ENCODE measurements at regions not wholly inside any gene's neighbourhood (a gene's known extent, or its start where the extent isn't known, plus 50 kb on each side); places are given as distances from the start of the nearest gene placed in this dataset.

DNA sequence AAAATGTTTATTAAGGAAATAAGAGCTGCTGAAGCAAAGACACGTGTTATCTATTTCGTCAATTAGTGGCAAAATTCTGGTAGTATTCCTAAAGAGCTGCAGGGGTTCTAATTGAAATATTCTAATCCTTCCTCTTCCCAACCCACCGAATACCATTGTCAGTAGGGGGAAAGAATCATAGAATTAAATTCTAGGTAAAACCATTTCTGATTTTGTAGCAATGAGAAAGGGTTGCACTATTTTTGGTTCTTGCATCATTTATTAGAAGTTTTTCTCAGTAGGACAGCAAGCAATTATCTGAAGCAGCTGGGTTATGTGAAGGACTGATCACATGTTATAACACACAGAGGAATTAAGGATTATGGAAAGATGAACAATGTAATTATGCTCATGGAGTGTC lies 80.3 kb upstream of the SEMA6A start:
- Histone ChIP-seq H3K36me3 (ENCODE audit: control insufficient read depth in 4 of 4, insufficient read depth in 4 of 4, low read length in 4 of 4) (no peaks in the 10 kb centered on the region), H3K27me3 (ENCODE audit: control insufficient read depth in 3 of 3, insufficient read depth in 3 of 3, low read length in 2 of 3) (no peaks in the 10 kb centered on the region), H3K4me1 (ENCODE audit: control insufficient read depth in 5 of 5, insufficient read depth in 5 of 5, low read length in 5 of 5) (peaks cover 0 to 32% (median 0%) of the 10 kb centered on the region in 5 donors), H3K9ac (ENCODE audit: insufficient read depth in 1 of 2, low read length in 2 of 2) (no peak overlapping the region), H3K27ac (ENCODE audit: low read depth in 1 of 2, low read length in 1 of 2) (no peak overlapping the region), H3K9me3 (ENCODE audit: control insufficient read depth in 4 of 4, insufficient read depth in 3 of 4, low read length in 3 of 4) (no peaks in the 10 kb centered on the region), H3K4me3 (no peak overlapping the region)
- ATAC-seq (ENCODE audit: insufficient read depth, low FRiP score) (no peak), DNase-seq (no peak)
- 90 to 93% methylated on average over 3 of the region's 3 CpGs for WGBS, 2 donors
- TF ChIP-seq, protein P1, sequence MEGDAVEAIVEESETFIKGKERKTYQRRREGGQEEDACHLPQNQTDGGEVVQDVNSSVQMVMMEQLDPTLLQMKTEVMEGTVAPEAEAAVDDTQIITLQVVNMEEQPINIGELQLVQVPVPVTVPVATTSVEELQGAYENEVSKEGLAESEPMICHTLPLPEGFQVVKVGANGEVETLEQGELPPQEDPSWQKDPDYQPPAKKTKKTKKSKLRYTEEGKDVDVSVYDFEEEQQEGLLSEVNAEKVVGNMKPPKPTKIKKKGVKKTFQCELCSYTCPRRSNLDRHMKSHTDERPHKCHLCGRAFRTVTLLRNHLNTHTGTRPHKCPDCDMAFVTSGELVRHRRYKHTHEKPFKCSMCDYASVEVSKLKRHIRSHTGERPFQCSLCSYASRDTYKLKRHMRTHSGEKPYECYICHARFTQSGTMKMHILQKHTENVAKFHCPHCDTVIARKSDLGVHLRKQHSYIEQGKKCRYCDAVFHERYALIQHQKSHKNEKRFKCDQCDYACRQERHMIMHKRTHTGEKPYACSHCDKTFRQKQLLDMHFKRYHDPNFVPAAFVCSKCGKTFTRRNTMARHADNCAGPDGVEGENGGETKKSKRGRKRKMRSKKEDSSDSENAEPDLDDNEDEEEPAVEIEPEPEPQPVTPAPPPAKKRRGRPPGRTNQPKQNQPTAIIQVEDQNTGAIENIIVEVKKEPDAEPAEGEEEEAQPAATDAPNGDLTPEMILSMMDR (IDR thresholded peaks at IDR 0.05; ENCODE audit: control extremely low read depth, extremely low read depth): no peak

GRCh38 chr5:116652903-116653302 lies 78.3 kb upstream of the SEMA6A start:
- H3K4me3 ChIP-seq: no peak overlapping the region
- DNase-seq (peak; percentile 52 to 93 (median 90)), ATAC-seq (ENCODE audit: insufficient read depth, low FRiP score) (no peak)
- H3K4me1 ChIP-seq (ENCODE audit: control insufficient read depth in 5 of 5, insufficient read depth in 5 of 5, low read length in 5 of 5): peaks cover 0 to 22% (median 0%) of the 10 kb centered on the region in 5 donors
- H3K9ac ChIP-seq (ENCODE audit: insufficient read depth in 1 of 2, low read length in 2 of 2): peak overlapping the region in 1 of 2 donors; percentile 17
- 40 to 53% methylated on average over 3 of the region's 3 CpGs for WGBS, 2 donors
- TF ChIP-seq, protein P1 (IDR thresholded peaks at IDR 0.05; ENCODE audit: control extremely low read depth, extremely low read depth): no peak
- no peaks in the 10 kb centered on the region for H3K36me3 ChIP-seq (ENCODE audit: control insufficient read depth in 4 of 4, insufficient read depth in 4 of 4, low read length in 4 of 4)
- no peaks in the 10 kb centered on the region for H3K27me3 ChIP-seq (ENCODE audit: control insufficient read depth in 3 of 3, insufficient read depth in 3 of 3, low read length in 2 of 3)
- H3K27ac ChIP-seq (ENCODE audit: low read depth in 1 of 2, low read length in 1 of 2): no peak overlapping the region
- no peaks in the 10 kb centered on the region for H3K9me3 ChIP-seq (ENCODE audit: control insufficient read depth in 4 of 4, insufficient read depth in 3 of 4, low read length in 3 of 4)

GRCh38 chr5:116652196-116652729 lies 77.6 kb upstream of the SEMA6A start:
- TF ChIP-seq, protein P1 (IDR thresholded peaks at IDR 0.05; ENCODE audit: control extremely low read depth, extremely low read depth): no peak
- H3K9me3 ChIP-seq (ENCODE audit: control insufficient read depth in 4 of 4, insufficient read depth in 3 of 4, low read length in 3 of 4): no peaks in the 10 kb centered on the region
- H3K27ac ChIP-seq (ENCODE audit: low read depth in 1 of 2, low read length in 1 of 2): no peak overlapping the region
- no peaks in the 10 kb centered on the region for H3K27me3 ChIP-seq (ENCODE audit: control insufficient read depth in 3 of 3, insufficient read depth in 3 of 3, low read length in 2 of 3)
- ATAC-seq (ENCODE audit: insufficient read depth, low FRiP score): peak; percentile 49
- DNase-seq: peak; percentile 70 to 90 (median 88)
- H3K36me3 ChIP-seq (ENCODE audit: control insufficient read depth in 4 of 4, insufficient read depth in 4 of 4, low read length in 4 of 4): no peaks in the 10 kb centered on the region
- H3K4me1 ChIP-seq (ENCODE audit: control insufficient read depth in 5 of 5, insufficient read depth in 5 of 5, low read length in 5 of 5): peaks cover 0 to 19% (median 0%) of the 10 kb centered on the region in 5 donors
- H3K4me3 ChIP-seq: no peak overlapping the region
- WGBS, 2 donors: 58 to 74% methylated on average over 7 of the region's 7 CpGs
- H3K9ac ChIP-seq (ENCODE audit: insufficient read depth in 1 of 2, low read length in 2 of 2): no peak overlapping the region

GRCh38 chr5:116651653-116652052 lies 77.0 kb upstream of the SEMA6A start:
- H3K9ac ChIP-seq (ENCODE audit: insufficient read depth in 1 of 2, low read length in 2 of 2): no peak overlapping the region
- ATAC-seq (ENCODE audit: insufficient read depth, low FRiP score) (no peak), DNase-seq (no peak)
- TF ChIP-seq, protein P1 (IDR thresholded peaks at IDR 0.05; ENCODE audit: control extremely low read depth, extremely low read depth): no peak
- H3K4me1 ChIP-seq (ENCODE audit: control insufficient read depth in 5 of 5, insufficient read depth in 5 of 5, low read length in 5 of 5): peaks cover 0 to 19% (median 0%) of the 10 kb centered on the region in 5 donors
- no peaks in the 10 kb centered on the region for H3K9me3 ChIP-seq (ENCODE audit: control insufficient read depth in 4 of 4, insufficient read depth in 3 of 4, low read length in 3 of 4)
- no peaks in the 10 kb centered on the region for H3K27me3 ChIP-seq (ENCODE audit: control insufficient read depth in 3 of 3, insufficient read depth in 3 of 3, low read length in 2 of 3)
- no peak overlapping the region for H3K4me3 ChIP-seq
- 73 to 85% methylated on average over 3 of the region's 3 CpGs for WGBS, 2 donors
- no peaks in the 10 kb centered on the region for H3K36me3 ChIP-seq (ENCODE audit: control insufficient read depth in 4 of 4, insufficient read depth in 4 of 4, low read length in 4 of 4)
- no peak overlapping the region for H3K27ac ChIP-seq (ENCODE audit: low read depth in 1 of 2, low read length in 1 of 2)
